Hematopoietic multipotent progenitor cell treated with erythropoietin and hydrocortisone succinate and interleukin-3 and kit ligand, for 4 days (in vitro differentiated cells): ENCODE measurements at regions not wholly inside any gene's neighbourhood (a gene's known extent, or its start where the extent isn't known, plus 50 kb on each side); places are given as distances from the start of the nearest gene placed in this dataset.

Source experiments
- DNase-seq: peaks from one replicate; pipeline ENCODE4 v3.0.0-alpha.2; 2015

DNA sequence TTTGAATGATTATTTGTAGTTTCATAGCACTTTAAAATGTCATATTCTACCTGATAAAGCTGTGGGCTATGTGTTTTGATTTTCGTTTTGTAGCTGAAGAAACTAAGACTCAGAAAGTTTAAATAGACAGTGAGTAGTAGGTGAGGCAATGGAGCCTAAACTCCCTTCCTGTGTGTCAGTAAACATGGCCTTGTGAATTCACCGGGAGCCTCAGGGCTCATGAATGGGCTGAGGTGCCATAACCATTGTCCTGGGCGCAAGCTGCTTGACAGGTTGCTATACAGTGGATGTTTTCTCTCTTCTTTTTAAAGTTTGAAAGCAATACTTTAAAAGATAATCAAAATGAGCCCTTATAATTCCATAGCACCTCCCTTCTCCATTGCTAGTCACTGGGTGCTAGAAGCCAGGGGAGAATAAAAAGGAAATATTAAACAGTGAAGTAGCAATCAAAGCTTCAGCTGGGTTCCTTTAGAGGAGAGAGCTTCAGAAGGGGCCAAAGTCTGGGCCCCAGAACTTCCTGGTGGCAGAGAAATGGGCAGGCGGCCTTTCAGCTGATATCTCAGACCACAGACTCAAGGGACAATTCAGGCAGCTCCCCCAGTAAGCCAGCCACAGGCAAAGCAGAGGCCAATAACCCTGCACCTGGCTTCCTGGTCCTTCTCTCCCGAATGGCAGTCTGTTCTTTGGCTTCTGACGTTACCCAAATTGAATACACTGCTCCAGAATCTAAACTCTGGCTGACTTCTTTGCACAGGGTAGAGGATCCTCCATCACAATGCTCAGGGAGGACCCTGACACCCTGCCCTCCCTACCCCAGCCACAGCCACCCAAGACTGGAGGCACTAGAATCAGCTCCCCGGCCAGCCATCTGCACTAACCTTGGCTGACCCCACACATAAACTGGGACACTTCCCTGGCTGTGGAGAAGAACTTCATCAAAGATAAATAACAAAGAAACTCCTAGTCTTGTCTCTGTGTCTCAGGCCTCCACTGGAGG is 51.8 kb upstream of the NPAS2 start:
- no peak for DNase-seq
